ENCODE measurements at regions not wholly inside any gene's neighbourhood (a gene's known extent, or its start where the extent isn't known, plus 50 kb on each side); places are given as distances from the start of the nearest gene placed in this dataset.

DNA sequence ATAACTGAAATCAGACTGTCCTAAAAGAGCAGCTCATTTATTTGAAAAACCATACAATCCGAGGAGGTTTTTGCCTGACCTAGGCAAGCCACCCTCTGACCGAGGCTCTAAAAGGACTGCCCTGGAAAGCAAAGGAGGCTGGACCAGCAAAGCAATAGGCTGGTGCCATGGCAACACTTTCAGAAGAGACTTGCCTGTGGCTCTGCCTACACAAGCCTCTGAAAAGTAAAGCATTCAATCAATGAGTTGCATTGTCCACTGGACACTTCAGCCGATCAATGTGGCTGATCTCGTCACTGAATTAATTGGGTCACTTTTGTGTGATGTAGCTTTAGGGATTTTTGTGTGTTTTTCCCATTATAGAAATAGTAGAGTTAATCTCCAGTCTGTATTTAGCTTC lies 99.1 kb upstream of the SEMA6D start:
- TF ChIP-seq, protein P1, sequence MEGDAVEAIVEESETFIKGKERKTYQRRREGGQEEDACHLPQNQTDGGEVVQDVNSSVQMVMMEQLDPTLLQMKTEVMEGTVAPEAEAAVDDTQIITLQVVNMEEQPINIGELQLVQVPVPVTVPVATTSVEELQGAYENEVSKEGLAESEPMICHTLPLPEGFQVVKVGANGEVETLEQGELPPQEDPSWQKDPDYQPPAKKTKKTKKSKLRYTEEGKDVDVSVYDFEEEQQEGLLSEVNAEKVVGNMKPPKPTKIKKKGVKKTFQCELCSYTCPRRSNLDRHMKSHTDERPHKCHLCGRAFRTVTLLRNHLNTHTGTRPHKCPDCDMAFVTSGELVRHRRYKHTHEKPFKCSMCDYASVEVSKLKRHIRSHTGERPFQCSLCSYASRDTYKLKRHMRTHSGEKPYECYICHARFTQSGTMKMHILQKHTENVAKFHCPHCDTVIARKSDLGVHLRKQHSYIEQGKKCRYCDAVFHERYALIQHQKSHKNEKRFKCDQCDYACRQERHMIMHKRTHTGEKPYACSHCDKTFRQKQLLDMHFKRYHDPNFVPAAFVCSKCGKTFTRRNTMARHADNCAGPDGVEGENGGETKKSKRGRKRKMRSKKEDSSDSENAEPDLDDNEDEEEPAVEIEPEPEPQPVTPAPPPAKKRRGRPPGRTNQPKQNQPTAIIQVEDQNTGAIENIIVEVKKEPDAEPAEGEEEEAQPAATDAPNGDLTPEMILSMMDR (IDR thresholded peaks at IDR 0.05; ENCODE audit: insufficient read depth, low read depth, low read length): no peak
- TF ChIP-seq EZH2 (IDR thresholded peaks at IDR 0.05; ENCODE audit: insufficient read depth, low read length): no peak

Data from astrocyte (in vitro differentiated cells and primary cell).